GM10248 (cell line): ENCODE measurements at regions not wholly inside any gene's neighbourhood (a gene's known extent, or its start where the extent isn't known, plus 50 kb on each side); places are given as distances from the start of the nearest gene placed in this dataset.
A peak's percentile ranks its signal among the peaks of the same experiment; 100 is the strongest.
"Not testable (repeated sequence)": the region's sequence is repeated elsewhere in the genome, so short reads cannot be mapped to it uniquely, and the experiment has no call there.

Experiments
- CTCF ChIA-PET: fragments of 300-600 bp; sonication (Branson Sonifier 250); formaldehyde crosslinking; extraction: SDS; loops from one replicate; lab custom pipeline; 2021; ENCODE audit warnings: antibody characterized with exemption; lab: Yijun Ruan, JAX
- POLR2A ChIA-PET: fragments of 350-650 bp; sonication (Branson Sonifier 250); formaldehyde crosslinking; extraction: SDS; loops from one replicate; lab custom pipeline; 2020; ENCODE audit warnings: antibody characterized with exemption; lab: Yijun Ruan, JAX
- DNase-seq: peaks from one replicate; pipeline ENCODE4 v3.0.0; 2012; ENCODE audit errors: extremely low spot score
- TF ChIP-seq, protein P1 (sequence below): IDR thresholded peaks from 2 replicates; pipeline ENCODE4 v1.5.1; 2012; ENCODE audit warnings: mild to moderate bottlenecking, low read depth; ENCODE audit errors: extremely low read depth, missing control alignments, control extremely low read depth

DNA sequence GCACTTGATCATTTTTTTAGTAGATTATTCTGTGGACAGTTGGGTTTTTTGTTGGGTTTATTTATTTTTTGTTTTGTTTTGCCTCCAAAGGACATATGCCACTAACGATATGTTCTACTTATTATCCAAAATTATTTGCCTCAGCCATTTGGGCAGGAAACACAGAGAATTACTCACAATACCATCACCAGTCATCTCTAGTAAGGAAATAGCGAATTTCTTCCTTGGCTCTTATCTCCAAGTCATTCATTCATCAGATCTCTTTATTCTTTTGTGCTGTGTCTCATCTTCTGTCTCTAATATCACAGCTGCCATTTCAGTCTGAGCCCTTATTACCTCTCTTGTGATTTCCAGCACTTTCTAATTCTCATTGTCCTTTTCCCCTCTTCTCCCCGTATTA lies 130.4 kb upstream of the SMLR1 start:
- no peak for DNase-seq
- ChIA-PET POLR2A (no interaction called here), CTCF (interaction anchor here (0.9 to 4.2 kb wide), 6 partner anchors 10 to 403 kb away, joined by 3 to 53 read pairs (median 6); no protein-coding TSS in a partner anchor)
- TF ChIP-seq, protein P1, sequence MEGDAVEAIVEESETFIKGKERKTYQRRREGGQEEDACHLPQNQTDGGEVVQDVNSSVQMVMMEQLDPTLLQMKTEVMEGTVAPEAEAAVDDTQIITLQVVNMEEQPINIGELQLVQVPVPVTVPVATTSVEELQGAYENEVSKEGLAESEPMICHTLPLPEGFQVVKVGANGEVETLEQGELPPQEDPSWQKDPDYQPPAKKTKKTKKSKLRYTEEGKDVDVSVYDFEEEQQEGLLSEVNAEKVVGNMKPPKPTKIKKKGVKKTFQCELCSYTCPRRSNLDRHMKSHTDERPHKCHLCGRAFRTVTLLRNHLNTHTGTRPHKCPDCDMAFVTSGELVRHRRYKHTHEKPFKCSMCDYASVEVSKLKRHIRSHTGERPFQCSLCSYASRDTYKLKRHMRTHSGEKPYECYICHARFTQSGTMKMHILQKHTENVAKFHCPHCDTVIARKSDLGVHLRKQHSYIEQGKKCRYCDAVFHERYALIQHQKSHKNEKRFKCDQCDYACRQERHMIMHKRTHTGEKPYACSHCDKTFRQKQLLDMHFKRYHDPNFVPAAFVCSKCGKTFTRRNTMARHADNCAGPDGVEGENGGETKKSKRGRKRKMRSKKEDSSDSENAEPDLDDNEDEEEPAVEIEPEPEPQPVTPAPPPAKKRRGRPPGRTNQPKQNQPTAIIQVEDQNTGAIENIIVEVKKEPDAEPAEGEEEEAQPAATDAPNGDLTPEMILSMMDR, result no peak

- no peak for DNase-seq
- ChIA-PET POLR2A (no interaction called here), CTCF (interaction anchor here (0.8 to 4.2 kb wide), 23 partner anchors 11 to 650 kb away, joined by 3 to 53 read pairs (median 4); partner anchors contain the start of gene TMEM200A)
- TF ChIP-seq, protein P1, result no peak
Observed at GRCh38 chr6:130697271-130697994, 129.8 kb upstream of the SMLR1 start.

DNA sequence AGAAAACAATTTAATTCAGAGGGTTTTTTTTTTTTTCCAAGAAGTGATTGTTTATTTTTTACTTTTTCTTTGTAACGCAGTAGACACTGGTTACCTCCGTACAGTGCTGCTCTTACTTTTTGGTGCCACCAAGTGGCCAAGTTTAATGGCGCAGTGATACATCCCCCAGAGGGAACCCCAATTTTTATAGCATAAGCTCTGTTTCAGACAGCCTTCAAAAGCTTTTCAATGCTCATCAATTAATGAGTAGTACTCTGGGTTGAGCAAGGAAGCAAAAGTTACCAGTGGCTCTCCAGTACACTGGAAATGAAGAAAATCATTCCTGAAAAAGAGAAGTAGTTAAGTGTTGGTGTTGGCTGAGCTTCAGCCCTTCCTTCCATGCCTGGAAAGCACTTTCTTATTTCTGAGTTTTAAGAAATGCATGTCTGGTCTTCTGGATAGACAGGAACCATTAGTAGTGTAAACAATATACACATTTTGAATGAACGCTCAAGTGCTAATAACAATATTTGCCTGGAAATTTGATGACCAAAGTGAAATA lies 129.1 kb upstream of the SMLR1 start:
- ChIA-PET CTCF (interaction anchor here (0.6 to 4.2 kb wide), 48 partner anchors 9 to 1200 kb away, joined by 3 to 53 read pairs (median 3); partner anchors contain the start of gene TMEM200A), POLR2A (no interaction called here)
- TF ChIP-seq, protein P1, result peak; percentile 75
- DNase-seq, result peak; percentile 60

DNA sequence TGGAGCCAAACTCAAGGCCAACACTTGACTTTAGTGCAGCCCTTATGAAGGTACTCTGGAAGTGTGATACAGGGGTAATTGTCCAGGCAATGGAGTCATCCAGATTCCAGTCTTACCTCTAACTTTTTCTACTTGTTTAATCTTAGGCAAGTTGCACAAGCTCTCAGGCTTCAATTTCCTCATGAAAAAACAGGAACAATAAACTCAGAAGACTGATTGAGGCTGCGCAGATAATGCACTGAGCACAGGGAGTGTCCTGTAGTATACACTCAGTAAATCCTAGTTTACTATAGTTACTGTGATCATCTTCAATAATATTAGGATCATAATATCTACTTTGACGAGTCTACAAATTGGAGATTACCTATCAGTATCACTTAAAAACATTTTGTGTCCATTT lies 127.5 kb upstream of the SMLR1 start:
- ChIA-PET POLR2A (no interaction called here), CTCF (interaction anchor here (1.0 to 4.2 kb wide), 2 partner anchors 9 to 377 kb away, joined by 3 to 53 read pairs; no protein-coding TSS in a partner anchor)
- TF ChIP-seq, protein P1, result no peak
- DNase-seq, result no peak

DNA sequence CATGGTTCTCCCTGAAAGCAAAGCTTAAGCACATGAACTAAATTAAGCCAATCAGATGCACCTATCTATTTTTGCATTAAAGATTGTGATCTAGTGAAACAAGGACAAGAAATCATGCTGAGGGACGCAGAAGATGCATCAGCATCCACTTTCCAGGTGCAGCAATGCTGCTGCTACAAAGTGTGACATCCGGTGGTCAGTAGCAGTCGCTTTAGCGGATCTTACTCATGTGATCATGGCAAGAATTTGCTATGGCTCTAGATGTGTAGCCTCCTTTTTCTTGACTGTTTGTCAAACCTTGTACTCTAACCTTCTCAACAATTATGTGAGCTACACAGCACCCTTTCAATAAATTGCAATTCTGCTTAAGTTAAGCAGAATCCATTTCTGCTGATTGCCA lies 126.8 kb upstream of the SMLR1 start:
- TF ChIP-seq, protein P1, result no peak
- POLR2A ChIA-PET, result no interaction called here
- CTCF ChIA-PET, result interaction anchor here (1.0 to 1.1 kb wide), 3 partner anchors 9 to 379 kb away, joined by 3 to 4 read pairs (median 3); no protein-coding TSS in a partner anchor
- DNase-seq, result no peak

DNA sequence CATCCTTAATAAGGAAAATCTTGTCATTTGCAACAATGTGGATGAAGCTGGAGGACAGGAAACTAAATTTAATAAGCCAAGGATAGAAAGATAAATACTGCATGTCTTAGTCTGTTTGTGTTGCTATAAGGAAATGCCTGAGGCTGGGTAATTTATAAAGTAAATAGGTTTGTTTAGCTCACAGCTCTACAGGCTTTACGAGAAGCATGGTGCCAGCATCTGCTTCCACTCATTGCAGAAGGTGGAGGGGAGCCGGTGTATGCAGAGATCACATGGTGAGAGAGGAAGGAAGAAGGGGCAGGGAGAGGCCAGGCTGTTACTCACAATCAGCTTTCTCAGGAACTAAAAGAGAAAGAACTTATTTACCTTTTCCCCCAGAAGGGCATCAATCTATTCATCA lies 118.9 kb upstream of the SMLR1 start:
- TF ChIP-seq, protein P1, result no peak
- no peak for DNase-seq
- ChIA-PET POLR2A (no interaction called here), CTCF (interaction anchor here (0.9 to 2.0 kb wide), 4 partner anchors 8 to 15 kb away, joined by 3 to 6 read pairs (median 4); no protein-coding TSS in a partner anchor)

- POLR2A ChIA-PET, CTCF ChIA-PET, DNase-seq: not testable (repeated sequence)
Observed at GRCh38 chr6:130711641-130712040, 115.6 kb upstream of the SMLR1 start.
